ENCODE measurements at regions not wholly inside any gene's neighbourhood (a gene's known extent, or its start where the extent isn't known, plus 50 kb on each side); places are given as distances from the start of the nearest gene placed in this dataset.

DNA sequence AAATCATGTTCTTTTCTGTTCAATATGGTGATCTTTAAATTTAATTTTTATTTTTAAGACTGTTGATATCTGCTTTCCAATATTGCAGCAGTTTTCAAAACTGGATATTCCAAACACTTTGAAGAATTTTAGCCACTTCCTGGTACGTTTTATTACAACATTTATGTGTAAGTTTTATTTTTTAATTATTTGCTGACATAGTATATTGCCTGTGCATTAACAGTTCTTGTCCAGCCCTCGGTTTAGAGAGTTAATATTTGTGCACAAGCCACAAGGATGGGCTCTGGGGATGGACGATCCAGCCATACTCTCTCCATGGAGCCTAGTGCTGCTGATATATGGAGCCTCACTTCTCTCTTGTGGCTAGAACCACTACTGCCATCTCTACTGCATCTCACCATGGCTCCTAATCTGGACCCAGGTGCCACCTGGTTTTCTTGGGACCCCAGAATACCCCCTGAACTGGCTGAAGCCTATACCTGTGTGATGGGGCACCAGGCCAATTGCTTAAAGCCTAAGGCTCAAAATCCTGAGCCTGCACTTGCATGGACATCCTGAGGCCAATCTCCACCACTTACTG is 262.5 kb downstream of the RASSF9 start:
- ChIA-PET CTCF (ENCODE audit: low intra/inter-chr PET ratio, low total read pairs) (no interaction called here), POLR2A (no interaction called here)
- no peak overlapping the region for H3K9ac ChIP-seq (ENCODE audit: insufficient read depth, low read depth, low read length)
- in situ Hi-C loops (cut with HindIII; ENCODE audit: extremely low pct_ligation_motif_present, low pct_unique_long_range_greater_than_20kb), result no loop called here
- no peak overlapping the region for H3K27ac ChIP-seq (ENCODE audit: extremely low read length, insufficient read depth, low read length)
- H3K9me3 ChIP-seq (ENCODE audit: low read length), result no peaks in the 10 kb centered on the region
- DNase-seq (ENCODE audit: low spot score), result no peak
- H3K4me3 ChIP-seq (replicated peaks in 1 of 3; ENCODE audit: insufficient read depth in 1 of 3, low read depth in 2 of 3, low read length in 3 of 3), result no peak overlapping the region
- no peak overlapping the region for H3K4me2 ChIP-seq (ENCODE audit: low read depth, low read length)
- TF ChIP-seq CREB1 (IDR thresholded peaks at IDR 0.05), result no peak
- no peak for TF ChIP-seq CREB1 (CRISPR knock-in tag; IDR thresholded peaks at IDR 0.05)
- TF ChIP-seq ZNF331 (CRISPR knock-in tag; IDR thresholded peaks at IDR 0.05), result no peak
- TF ChIP-seq E2F2 (CRISPR knock-in tag; IDR thresholded peaks at IDR 0.05; ENCODE audit: borderline replicate concordance), result no peak
- TF ChIP-seq YEATS4 (CRISPR knock-in tag; IDR thresholded peaks at IDR 0.05; ENCODE audit: borderline replicate concordance), result no peak
- TF ChIP-seq ZBTB42 (CRISPR knock-in tag; IDR thresholded peaks at IDR 0.05), result no peak
- no peak for TF ChIP-seq ZNF674 (CRISPR knock-in tag; IDR thresholded peaks at IDR 0.05; ENCODE audit: low read depth)
- TF ChIP-seq CBX5 (CRISPR knock-in tag; IDR thresholded peaks at IDR 0.05; ENCODE audit: borderline replicate concordance), result no peak
- TF ChIP-seq SRSF9 (IDR thresholded peaks at IDR 0.05; ENCODE audit: borderline replicate concordance, insufficient read depth, low read depth, low read length, poor library complexity, severe bottlenecking), result no peak
- TF ChIP-seq REXO4 (CRISPR knock-in tag; IDR thresholded peaks at IDR 0.05; ENCODE audit: borderline replicate concordance), result no peak
- no peak for TF ChIP-seq FOXM1 (CRISPR knock-in tag; IDR thresholded peaks at IDR 0.05)
- TF ChIP-seq, protein P1, sequence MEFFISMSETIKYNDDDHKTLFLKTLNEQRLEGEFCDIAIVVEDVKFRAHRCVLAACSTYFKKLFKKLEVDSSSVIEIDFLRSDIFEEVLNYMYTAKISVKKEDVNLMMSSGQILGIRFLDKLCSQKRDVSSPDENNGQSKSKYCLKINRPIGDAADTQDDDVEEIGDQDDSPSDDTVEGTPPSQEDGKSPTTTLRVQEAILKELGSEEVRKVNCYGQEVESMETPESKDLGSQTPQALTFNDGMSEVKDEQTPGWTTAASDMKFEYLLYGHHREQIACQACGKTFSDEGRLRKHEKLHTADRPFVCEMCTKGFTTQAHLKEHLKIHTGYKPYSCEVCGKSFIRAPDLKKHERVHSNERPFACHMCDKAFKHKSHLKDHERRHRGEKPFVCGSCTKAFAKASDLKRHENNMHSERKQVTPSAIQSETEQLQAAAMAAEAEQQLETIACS (CRISPR knock-in tag; IDR thresholded peaks at IDR 0.05), result no peak
- TF ChIP-seq MAFF (IDR thresholded peaks at IDR 0.05; ENCODE audit: low read depth, low read length), result 0 out of 2 replicates have a peak, but pooled peaks have one; percentile 27
- TF ChIP-seq MTA1 (CRISPR knock-in tag; IDR thresholded peaks at IDR 0.05; ENCODE audit: borderline replicate concordance), result no peak
- peak; percentile 50 to 58; a peak in 3 of 4 replicates for TF ChIP-seq MAFK (conservative IDR thresholded peaks at IDR 0.05 in 1 of 2, IDR thresholded peaks at IDR 0.05 in 1 of 2; ENCODE audit: low read length in 2 of 2)
- TF ChIP-seq MYC (CRISPR knock-in tag; IDR thresholded peaks at IDR 0.05; ENCODE audit: borderline replicate concordance), result no peak
- TF ChIP-seq, protein P2, sequence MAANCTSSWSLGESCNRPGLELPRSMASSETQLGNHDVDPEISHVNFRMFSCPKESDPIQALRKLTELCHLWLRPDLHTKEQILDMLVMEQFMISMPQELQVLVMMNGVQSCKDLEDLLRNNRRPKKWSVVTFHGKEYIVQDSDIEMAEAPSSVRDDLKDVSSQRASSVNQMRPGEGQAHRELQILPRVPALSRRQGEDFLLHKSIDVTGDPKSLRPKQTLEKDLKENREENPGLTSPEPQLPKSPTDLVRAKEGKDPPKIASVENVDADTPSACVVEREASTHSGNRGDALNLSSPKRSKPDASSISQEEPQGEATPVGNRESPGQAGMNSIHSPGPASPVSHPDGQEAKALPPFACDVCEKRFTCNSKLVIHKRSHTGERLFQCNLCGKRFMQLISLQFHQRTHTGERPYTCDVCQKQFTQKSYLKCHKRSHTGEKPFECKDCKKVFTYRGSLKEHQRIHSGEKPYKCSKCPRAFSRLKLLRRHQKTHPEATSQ (CRISPR knock-in tag; IDR thresholded peaks at IDR 0.05; ENCODE audit: borderline replicate concordance), result no peak
- intact Hi-C loops (cut with micrococcal nuclease; ENCODE audit: unreplicated experiment), result loop anchor here (10.0 kb wide), 1 partner anchor 99 kb away; no protein-coding TSS in a partner anchor
- no peaks in the 10 kb centered on the region for H3K79me2 ChIP-seq (ENCODE audit: insufficient read depth, low read length)
- H3K27me3 ChIP-seq (ENCODE audit: control insufficient read depth in 1 of 2, insufficient read depth in 2 of 2, low read length in 2 of 2), result no peaks in the 10 kb centered on the region
- no peak overlapping the region for H2AFZ ChIP-seq (ENCODE audit: low read length)
- BruUV-seq (replicated peaks), result no TSS peak
- no peak for FAIRE-seq
- H3K36me3 ChIP-seq (replicated peaks in 1 of 2; ENCODE audit: control insufficient read depth in 1 of 2, insufficient read depth in 2 of 2, low read length in 2 of 2), result no peaks in the 10 kb centered on the region
- H4K20me1 ChIP-seq (ENCODE audit: insufficient read depth, low read length), result no peaks in the 10 kb centered on the region
- H3K4me1 ChIP-seq (ENCODE audit: insufficient read depth, low read length), result peaks cover 2% of the 10 kb centered on the region
- no peak for ATAC-seq
- WGBS (ENCODE audit: low lambda C conversion rate), result 2% methylated on average over 3 of the region's 3 CpGs

All from HepG2 (cell line).